GM18502 (cell line): ENCODE measurements at regions not wholly inside any gene's neighbourhood (a gene's known extent, or its start where the extent isn't known, plus 50 kb on each side); places are given as distances from the start of the nearest gene placed in this dataset.
"Not testable (repeated sequence)": the region's sequence is repeated elsewhere in the genome, so short reads cannot be mapped to it uniquely, and the experiment has no call there.

Experiments used
- ATAC-seq: cut with Tn5 transposase; IDR thresholded peaks from one replicate; pipeline ENCODE4 v1.9.1; 2021; ENCODE audit warnings: mild to moderate bottlenecking; ENCODE audit not compliant: unreplicated experiment, poor library complexity

DNA sequence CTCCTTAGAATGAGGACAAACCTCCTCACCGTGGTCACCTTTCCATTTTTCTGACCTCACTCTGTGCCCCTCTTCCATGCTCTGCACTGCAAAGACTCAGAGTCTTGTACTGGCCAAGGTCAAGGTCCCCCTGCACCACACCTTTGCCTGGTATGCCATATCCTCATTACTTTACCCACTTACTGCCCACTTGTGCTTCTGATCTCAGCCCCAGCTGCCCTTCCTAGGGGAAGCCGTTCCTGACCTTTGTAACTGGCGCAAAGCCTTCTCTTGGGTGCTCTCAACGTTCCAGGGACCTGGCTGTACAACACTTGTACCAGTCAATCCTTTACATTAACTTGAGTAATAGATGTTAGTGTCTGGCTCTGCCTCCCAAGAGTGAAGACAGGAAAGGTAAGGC is 256.0 kb downstream of the SV2B start:
- no peak for ATAC-seq

DNA sequence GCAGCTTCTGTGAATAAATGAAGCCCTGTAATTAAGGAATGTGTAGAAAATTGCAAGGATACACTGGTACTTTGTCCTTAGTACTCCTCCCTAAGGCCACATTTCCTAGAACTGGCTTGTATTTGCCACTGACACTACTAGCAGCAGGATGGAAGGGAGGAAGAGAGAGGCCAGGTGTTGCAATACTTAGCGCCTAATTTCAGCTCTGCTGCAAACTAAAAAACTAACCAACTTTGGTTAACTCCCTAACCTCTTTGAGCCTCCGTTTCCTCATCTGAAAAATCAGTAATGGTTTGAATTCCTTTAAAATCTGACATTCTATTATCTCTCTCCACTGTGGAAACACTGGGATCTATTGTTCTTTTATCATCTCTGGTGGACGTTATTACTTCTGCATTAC is 257.0 kb downstream of the SV2B start:
- ATAC-seq, result no peak

DNA sequence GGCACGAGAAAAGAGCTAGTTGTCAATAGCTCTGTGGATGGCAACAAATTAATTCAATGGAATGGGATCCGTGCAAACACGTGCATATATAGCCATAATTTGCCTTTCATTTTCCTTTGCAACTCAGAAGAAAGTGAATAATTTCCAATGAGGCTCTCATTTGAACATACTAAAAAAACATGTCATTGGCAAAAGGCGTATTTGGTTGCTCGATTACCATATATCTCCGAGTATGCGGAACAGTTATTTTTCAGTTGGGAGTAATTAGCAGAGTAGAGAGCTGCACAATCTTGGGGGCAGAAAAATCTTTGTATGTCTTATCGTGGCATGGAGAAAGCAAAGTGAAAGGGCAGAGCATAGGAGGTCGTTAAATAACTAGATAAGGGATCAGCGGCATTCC is 257.4 kb downstream of the SV2B start:
- ATAC-seq, result no peak

DNA sequence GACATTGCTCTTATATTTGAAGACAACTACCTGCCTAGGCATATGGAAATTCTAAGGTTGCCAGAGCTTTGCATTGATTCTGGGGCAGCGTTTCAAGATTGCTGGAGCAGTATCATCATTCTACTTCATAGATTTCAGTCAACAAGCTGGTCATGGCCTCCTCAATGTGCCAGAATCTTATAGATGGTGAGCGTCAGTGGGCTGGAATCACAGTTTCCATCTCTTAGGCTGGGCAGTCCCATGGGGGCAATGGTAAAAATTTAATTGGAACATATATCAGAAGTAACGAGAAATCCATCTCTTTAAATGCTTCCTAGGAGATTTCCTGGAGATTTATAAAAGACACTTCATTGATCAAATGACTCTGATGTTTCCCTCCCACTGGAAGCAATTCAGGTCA is 258.3 kb downstream of the SV2B start:
- ATAC-seq, result no peak

DNA sequence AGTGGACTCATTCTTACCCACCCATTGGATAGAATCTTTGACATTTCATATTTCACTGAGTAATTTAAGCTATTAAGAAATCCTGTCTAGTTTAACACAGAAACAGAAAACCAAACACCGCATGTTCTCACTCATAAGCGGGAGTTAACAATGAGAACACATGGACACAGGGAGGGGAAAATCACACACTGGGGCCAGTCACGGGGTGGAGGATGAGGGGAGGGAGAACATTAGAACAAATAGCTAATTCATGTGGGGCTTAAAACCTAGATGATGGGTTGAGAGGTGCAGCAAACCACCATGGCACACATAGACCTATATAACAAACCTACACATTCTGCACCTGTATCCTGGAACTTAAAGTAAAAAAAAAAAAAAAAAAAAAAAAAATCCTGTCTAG is 261.6 kb downstream of the SV2B start:
- not testable (repeated sequence) for ATAC-seq

DNA sequence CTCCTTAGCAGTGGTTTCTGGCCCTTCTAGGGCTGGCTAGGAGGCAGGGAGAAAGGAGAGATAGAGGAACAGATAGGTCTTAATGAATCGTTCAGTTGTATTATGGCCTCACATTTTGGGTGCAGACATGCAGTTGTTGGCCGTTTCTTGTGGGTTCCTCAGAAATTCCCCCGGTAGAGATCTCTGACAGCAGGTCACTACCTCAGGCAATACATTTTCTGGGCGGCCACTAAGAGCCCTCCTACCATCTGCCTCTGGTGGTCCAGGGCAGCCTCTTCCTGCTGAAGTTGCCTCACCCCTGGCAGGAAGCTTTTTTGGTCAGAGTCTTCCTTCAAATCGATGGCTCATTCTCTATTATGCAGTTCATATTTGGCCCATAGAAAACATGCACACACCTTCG is 266.1 kb downstream of the SV2B start:
- no peak for ATAC-seq

DNA sequence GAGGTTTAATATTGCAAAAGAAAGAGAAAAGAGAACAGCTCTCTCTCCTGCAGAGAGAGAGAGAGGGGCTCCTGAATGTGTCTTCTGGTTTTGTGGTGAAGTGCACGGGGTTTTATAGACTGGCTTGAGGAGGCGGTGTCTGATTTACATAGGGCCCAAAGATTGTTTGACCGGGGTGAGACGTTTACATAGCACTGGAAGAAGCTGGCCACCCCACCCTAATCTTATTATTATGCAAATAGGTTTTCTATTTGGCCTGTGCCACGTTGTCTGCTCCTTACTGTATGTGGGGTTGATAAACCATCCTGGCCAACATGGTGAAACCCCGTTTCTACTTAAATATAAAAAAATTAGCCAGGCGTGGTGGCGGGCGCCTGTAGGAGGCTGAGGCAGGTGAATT is 268.6 kb downstream of the SV2B start:
- ATAC-seq, result no peak

DNA sequence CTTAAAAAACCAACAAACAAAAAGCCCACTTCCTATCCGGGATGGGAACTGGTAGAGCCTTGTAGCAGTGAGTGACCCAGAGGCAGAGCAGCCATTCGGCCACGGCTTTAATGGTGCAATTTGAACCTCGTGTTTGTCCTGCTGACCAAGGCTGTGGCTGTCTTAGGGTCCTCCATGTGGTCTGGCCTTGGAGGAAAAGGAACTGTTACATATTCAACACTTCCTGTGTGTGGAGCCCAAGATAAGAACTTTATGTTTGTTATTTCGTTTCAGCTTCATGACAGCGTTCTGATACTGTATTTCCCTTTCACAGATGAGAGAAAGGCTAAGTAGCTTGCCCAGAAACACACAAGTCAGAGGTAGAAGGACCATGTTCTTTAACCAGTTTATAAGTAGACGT is 269.8 kb downstream of the SV2B start:
- ATAC-seq, result no peak

DNA sequence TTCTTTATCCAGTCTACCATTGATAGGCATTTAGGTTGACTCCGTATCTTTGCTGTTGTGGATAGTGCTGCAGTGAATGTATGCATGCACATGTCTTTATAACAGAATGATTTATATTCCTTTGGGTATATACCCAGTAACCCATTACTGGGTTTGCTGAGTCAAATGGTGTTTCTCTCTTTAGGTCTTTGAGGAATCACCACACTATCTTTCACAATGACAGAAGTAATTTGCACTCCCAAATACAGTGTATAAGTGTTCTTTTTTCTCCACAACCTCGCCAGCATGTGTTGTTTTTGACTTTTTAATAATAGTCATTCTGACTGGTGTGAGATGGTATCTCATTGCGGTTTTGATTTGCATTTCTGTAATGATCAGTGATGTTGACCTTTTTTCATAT is 271.3 kb downstream of the SV2B start:
- not testable (repeated sequence) for ATAC-seq

DNA sequence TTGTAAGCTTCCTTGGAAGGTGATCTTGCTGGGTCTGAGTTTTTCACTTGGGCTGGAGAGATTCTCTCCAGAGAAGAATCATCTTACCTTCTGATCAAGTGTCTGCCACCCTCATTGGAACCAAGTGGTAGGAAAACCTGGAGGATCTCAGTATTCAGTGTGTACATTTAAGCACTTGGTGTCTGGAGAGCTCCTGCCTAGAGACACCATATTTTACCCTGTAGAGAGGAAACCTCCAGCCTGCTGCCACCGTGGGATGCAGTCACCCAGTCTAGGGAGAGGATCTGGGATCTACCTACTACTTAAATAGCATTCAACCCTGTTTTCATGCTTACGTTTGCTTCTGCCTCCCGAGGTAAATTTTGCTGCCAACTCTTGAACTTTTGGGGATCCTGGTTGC is 274.3 kb downstream of the SV2B start:
- no peak for ATAC-seq

DNA sequence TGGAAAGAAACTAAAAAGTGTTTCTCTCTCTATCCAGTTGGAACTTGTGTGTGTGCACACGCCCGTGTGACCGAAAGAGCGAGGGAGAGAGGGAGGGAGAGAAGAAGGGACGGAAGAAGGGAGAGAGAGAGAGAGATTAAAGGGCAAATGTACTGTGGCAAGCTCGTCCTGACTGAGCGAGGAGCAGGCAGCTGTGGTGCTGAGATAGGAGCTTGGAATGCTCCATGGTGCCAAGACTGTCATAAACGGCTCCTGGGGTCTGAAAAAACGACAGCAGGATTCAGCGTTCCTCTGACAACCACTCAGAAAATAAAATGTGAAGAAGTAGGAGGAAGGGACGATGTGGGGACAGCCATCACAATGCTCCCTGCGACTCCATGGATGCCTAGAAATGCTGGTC is 276.0 kb downstream of the SV2B start:
- no peak for ATAC-seq

DNA sequence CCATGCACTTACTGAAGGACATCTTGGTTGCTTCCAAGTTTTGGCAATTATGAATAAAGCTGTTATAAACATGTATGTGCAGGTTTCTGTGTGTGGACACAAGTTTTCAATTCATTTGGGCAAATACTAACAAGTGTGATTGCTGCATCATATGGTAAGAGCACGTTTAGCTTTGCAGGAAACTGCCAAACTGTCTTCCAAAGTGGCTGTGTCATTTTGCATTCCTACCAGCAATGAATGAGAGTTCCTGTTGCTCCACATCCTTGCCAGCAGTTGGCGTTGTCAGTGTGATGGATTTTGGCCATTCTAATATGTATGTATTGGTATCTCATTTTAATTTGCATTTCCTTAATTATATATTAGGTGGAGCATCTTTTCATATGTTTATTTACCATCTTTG is 280.1 kb downstream of the SV2B start:
- no peak for ATAC-seq

DNA sequence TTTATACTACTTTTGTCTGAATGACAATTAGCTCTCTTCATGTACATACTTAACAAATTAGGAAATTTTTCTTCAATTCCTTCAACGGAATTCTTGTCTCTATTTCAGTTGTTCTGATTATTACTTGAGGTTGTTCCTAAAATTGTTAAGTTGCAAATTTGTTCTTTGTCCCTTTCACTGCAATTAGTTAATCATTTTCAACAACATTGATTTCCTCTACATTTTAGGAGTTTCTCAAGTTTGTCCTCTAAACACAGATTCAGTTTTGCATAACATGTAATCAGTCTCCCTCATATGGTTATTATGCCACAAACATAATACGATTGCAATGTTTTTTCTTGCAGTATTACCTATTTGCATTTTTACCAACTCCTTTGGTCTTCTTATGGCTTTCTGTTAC is 283.5 kb downstream of the SV2B start:
- ATAC-seq, result no peak

DNA sequence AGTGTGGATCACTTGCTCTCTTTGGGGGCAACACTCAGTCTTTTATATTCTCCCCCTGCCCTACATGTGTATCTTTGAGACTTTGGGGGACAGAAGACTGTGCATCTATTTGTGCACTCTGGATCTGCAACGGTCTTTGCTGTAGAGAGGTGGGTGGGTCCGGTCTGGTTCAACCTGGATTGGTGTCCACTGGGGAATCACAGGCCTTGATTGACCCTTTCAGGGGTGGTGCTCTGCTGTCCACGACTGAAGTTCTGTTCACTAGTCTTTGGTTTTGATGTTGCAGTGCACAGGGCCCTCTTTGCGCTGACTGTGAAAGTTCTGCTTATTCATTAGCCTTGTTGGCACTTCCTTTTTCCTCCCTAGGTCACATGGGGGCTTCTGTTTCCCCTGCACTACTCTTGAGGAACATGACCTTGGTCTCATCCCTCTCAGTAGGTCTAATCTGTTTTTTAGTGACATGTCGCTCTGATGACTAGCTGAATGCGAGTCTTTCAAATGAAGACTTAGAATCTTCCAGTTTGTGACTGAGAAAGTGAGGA is 284.2 kb downstream of the SV2B start:
- no peak for ATAC-seq

DNA sequence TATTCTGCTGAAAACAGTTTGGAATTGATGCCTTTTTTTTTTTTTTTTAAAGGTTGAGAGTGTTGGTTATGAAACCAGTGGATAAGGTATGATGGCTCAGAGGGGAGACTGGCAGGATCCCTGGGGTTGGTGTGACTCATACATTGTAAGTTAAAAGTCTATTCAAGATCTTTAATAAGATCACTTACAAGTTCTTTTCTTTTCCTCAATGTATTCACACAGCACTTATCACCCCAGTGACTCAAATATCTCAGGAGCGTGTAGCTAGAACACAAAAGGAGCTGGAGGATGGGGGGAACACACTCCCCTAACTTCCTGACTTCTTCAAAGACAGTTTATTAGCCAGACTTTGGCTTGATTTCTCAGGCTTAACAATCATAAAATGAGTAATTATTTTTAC is 285.3 kb downstream of the SV2B start:
- ATAC-seq, result no peak

DNA sequence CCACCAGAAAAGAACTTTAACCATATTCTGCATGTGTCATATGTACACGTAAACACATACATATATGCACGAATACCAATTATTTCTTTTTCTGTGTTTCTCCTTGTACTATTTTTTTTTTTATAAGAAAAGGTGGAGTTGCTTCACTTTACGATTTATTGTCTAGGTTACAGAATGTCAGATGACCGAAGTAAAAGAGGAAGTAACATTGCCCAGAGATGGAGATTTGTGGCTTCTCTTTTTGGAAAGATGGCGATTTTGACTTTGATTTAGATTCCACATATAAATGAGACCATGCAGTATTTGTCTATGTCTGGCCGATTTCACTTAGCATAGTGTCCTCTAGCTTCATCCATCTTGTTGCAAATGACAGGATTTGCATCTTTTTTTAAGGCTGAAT is 293.1 kb downstream of the SV2B start:
- ATAC-seq, result no peak

DNA sequence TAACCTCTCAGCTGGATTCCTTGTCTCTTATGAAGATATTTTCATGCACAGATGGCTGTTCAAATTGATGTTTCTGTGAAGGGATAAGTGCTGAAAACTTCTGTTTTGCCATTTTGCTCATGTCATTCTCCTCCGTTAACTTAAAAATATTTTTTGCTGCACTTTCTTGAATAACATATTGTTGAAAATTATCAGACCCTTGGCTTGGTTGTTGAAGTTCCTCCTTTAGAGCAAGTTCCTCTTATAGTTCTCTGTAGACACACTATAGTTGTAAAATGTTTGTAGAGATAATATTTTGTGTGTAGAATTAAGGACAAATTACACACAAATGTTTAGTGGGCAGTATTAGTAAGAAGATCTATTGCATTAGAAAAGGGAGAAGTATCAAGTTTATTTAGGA is 300.4 kb downstream of the SV2B start:
- ATAC-seq, result no peak

DNA sequence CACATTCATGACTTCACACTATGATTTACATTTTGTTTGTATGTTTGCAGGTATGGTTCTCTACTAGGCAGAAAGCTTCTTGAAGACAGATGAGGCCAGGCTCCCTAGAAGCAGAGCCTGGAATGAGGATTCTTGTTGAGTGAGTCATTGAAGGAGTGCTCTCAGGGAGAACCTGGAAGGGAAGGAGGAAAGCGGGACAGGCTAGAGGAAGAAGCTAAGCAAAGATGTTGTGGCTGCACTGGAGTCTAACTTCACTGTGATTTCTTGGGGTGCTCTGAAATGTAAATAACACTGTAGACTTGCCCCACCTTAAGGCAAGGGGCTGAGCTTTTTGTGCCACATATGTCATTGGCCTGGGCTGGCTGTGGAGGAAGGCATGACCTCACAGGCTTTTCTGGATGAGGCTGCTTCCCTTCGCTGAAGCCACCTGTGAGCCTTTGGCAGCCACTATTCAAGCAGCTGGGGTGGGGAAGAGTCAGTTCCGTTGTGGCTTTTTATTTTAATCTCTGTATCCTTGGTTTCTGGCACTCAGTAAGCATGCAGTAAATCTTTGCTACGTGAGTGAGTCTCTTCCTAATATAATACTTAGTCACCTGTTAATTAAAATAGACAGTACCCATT is 307.3 kb downstream of the SV2B start:
- no peak for ATAC-seq

DNA sequence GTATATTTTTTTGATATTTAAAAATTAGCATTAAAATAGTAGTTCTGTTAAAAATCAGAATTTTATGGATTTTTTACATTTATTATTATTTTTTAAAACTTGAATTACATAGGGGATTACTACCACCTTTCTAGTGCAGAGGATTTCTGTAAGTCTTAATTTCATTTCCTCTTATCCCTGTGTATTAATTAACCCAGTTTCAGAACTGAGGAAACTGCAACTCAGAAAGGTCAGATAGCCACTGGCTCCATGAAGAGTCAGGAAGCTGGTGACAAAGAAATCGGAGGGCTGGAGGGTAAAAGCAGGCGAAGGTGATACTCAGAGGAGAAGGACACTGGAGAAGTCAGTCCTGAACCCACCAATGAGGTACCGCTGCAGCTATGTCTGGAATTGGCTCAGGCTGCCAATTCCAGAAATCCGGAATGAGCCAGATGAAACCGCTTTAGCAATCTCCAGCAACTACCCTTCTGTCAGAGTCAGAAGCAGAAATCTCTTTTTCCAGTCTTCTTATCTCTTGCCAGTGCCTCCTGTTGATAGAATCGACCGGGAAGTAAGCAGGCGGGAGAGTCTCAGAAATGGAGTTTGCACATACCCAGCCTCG is 308.5 kb downstream of the SV2B start:
- no peak for ATAC-seq

DNA sequence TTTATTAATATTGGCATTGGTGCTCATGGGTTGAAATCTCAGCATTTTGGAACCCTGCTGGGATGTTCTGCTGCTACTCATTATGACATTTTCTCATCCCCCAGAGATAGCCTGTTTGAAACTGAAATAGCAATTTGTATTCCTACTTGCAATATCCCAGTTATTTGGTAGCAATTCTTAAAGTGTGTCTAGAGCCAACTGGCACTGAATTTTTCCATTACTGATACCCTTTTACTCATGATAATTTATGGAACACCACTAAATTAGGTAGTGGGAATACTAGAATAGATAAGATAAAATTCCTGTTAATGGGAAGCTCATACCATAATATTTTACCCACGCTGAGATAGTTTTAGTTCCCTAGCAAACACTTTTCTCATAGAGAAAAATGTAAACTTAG is 309.3 kb downstream of the SV2B start:
- ATAC-seq, result no peak

DNA sequence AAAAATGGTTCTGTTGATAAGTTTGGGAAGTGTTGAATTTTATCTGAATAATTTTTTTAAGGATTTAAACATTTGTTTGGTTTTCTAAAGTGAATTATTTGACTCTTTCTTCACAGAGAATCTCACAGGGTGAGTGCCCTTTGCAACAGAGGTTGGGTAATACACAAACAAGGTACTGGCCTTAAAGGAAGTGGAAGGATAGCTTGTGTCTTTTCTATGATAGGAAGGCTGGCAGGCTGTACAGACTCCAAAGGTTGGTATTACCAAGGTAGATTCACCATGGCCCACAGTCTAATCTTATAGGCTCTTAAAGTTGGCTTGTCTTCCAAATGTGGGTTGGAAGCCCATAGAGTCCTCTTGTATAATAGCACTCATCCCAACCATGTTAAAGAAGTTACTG is 311.5 kb downstream of the SV2B start:
- no peak for ATAC-seq

DNA sequence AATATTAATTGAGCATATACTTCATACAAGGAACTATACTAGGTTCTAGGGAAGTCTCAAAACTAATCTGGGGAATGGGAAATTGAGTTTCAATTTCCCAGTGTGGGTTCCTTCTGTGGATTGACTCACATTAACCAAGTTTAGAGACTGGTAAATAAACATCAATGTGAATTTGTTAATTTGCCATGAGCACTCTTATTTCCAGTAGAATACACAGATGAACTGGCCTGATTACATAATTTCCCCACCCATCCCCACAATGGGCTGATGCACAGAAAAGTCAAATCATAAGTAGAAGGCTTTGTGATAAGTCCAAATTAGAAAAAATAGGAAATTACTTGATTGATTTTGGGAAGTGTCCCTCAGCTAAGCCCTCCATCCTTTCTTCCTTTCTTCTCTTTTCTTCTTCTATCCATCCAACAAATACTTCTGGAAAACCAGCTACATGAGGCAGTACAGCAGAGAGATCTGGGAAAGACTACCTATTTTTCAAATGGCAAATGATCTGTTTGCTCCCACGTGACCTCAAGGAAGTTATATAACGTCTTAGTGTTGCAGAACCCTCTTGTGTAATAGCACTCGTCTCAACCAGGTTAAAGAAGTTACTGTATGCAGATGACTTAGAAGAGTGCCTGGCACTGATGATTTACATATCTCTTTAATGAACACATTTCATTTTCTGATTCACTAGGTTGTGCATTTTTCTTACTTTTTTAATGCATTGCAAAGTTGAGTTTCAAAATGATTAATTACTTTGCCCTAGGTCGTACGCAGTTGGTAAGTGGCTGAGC is 312.3 kb downstream of the SV2B start:
- ATAC-seq, result no peak
